PC-3 (cell line): ENCODE measurements at regions not wholly inside any gene's neighbourhood (a gene's known extent, or its start where the extent isn't known, plus 50 kb on each side); places are given as distances from the start of the nearest gene placed in this dataset.

ENCODE experiments used
- ATAC-seq: fragments of 200-7000 bp; cut with Tn5 transposase; 2 replicates; pipeline ENCODE4 v1.9.1; 2020; ENCODE audit warnings: mild to moderate bottlenecking, moderate library complexity
- BruUV-seq: library from RNA; stranded (reverse); fragments of 400-500 nt; replicated peaks from 2 replicates; lab custom pipeline; 2021; lab: Mats Ljungman, UMichigan
- CTCF ChIA-PET: fragments of 300-600 bp; sonication (Branson Sonifier 250); formaldehyde crosslinking; loops from one replicate; lab custom pipeline; 2022; ENCODE audit warnings: antibody characterized with exemption; lab: Charles Lee
- POLR2A ChIA-PET: fragments of 300-600 bp; sonication (Branson Sonifier 250); formaldehyde crosslinking; loops from one replicate; lab custom pipeline; 2022; ENCODE audit warnings: antibody characterized with exemption; ENCODE audit not compliant: unreplicated experiment; lab: Charles Lee
- DNase-seq: peaks from one replicate; pipeline ENCODE4 v3.0.0-alpha.2; 2015
- H2AFZ ChIP-seq: fragments of 300-600 bp; sonication (generic); 2 replicates; pipeline ENCODE4 v1.6.0; 2016; ENCODE audit warnings: antibody characterized with exemption, low read length
- H3F3A ChIP-seq: fragments of 300-600 bp; sonication (generic); one replicate; pipeline ENCODE4 v1.6.0; 2017; ENCODE audit warnings: antibody characterized with exemption, low read length, control low read depth, mild to moderate bottlenecking; ENCODE audit not compliant: unreplicated experiment
- H3K27ac ChIP-seq: fragments of 300-600 bp; sonication (generic); 2 replicates; pipeline ENCODE4 v1.5.1; 2016; ENCODE audit warnings: mild to moderate bottlenecking, low read length
- H3K27me3 ChIP-seq: fragments of 300-600 bp; sonication (generic); 2 replicates; pipeline ENCODE4 v1.6.1; 2016; ENCODE audit warnings: low read length, mixed read lengths
- H3K36me3 ChIP-seq: fragments of 300-600 bp; sonication (generic); 2 replicates; pipeline ENCODE4 v1.6.1; 2016; ENCODE audit warnings: low read depth, mixed run types, low read length, mixed read lengths
- H3K4me1 ChIP-seq: fragments of 300-600 bp; sonication (generic); 2 replicates; pipeline ENCODE4 v1.5.1; 2016; ENCODE audit warnings: low read length; ENCODE audit not compliant: insufficient read depth
- H3K4me2 ChIP-seq: fragments of 300-600 bp; sonication (generic); 2 replicates; pipeline ENCODE4 v1.6.0; 2016; ENCODE audit warnings: low read length
- H3K4me3 ChIP-seq: fragments of 300-600 bp; sonication (generic); 2 replicates; pipeline ENCODE4 v1.5.1; 2016; ENCODE audit warnings: mild to moderate bottlenecking, low read length, mixed read lengths
- H3K79me2 ChIP-seq: fragments of 300-600 bp; sonication (generic); 2 replicates; pipeline ENCODE4 v1.6.1; 2017; ENCODE audit warnings: low read length, mixed read lengths
- H3K9ac ChIP-seq: fragments of 300-600 bp; sonication (generic); 2 replicates; pipeline ENCODE4 v1.6.0; 2016; ENCODE audit warnings: mild to moderate bottlenecking, low read length
- H3K9me2 ChIP-seq: fragments of 300-600 bp; sonication (generic); replicated peaks from 2 replicates; pipeline ENCODE4 v1.6.1; 2016; ENCODE audit warnings: mixed run types, low read length, mixed read lengths
- H3K9me3 ChIP-seq: fragments of 300-600 bp; sonication (generic); 2 replicates; pipeline ENCODE4 v1.6.1; 2016; ENCODE audit warnings: low read length, mixed read lengths
- H4K20me1 ChIP-seq: fragments of 300-600 bp; sonication (generic); 2 replicates; pipeline ENCODE4 v1.6.1; 2016; ENCODE audit warnings: low read length, mixed read lengths
- EZH2 ChIP-seq: fragments of 300-600 bp; sonication (generic); IDR thresholded peaks from one replicate; pipeline ENCODE4 v1.6.1; 2017; ENCODE audit warnings: antibody characterized with exemption, mild to moderate bottlenecking, low read length; ENCODE audit not compliant: unreplicated experiment
- EZH2phosphoT487 ChIP-seq: fragments of 300-600 bp; sonication (generic); IDR thresholded peaks from 2 replicates; pipeline ENCODE4 v1.6.1; 2018; ENCODE audit warnings: mild to moderate bottlenecking, antibody characterized with exemption, low read length, borderline replicate concordance
- intact Hi-C: fragments of 100-400 bp; cut with micrococcal nuclease; formaldehyde crosslinking; loops from 2 replicates; pipeline ENCODE4 v1.9.0; 2023
- TF ChIP-seq, protein P1 (sequence below): fragments of 300-600 bp; sonication (generic); conservative IDR thresholded peaks from 2 replicates; pipeline ENCODE4 v1.5.1; 2017; ENCODE audit warnings: antibody characterized with exemption, low read depth, mild to moderate bottlenecking, low read length

DNA sequence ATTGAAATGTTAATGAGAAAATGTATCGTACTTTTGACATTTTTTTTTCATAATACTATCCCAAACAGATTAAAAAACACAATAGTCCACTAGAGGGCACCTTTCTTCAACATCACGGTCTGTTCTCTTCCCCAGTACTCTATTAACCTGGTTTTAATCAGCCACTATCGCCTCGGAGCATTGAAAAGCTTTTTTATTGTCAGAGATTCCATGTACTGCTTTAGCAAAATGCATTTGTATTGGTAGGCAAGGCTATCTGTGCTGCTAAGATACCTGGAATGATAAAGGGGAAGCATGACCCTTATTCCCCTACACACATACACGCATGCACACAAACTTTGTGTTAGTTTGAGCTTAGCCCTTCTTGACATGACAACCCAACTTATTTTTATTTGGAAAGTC is 160.1 kb upstream of the IL12A start:
- no peak overlapping the region for H3K9ac ChIP-seq
- H3K36me3 ChIP-seq, result no peaks in the 10 kb centered on the region
- BruUV-seq, result no TSS peak
- ChIA-PET POLR2A (interaction anchor here (0.6 kb wide), 1 partner anchor 66 kb away, joined by 3 read pairs; no protein-coding TSS in a partner anchor), CTCF (interaction anchor here (0.6 to 1.1 kb wide), 4 partner anchors 26 to 173 kb away, joined by 3 to 4 read pairs (median 3); no protein-coding TSS in a partner anchor)
- H3K27me3 ChIP-seq, result no peaks in the 10 kb centered on the region
- H3K27ac ChIP-seq, result no peak overlapping the region
- H3K4me2 ChIP-seq, result peak overlapping the region; percentile 41
- H3F3A ChIP-seq, result peaks cover 10% of the 10 kb centered on the region
- peak; percentile 69 for DNase-seq
- peaks cover 39% of the 10 kb centered on the region for H3K4me1 ChIP-seq
- peaks cover 54% of the 10 kb centered on the region for H3K79me2 ChIP-seq
- no peaks in the 10 kb centered on the region for H3K9me2 ChIP-seq
- peak; percentile 24; the same call in 1 of the 2 replicates for ATAC-seq
- peaks cover 7% of the 10 kb centered on the region for H4K20me1 ChIP-seq
- no peaks in the 10 kb centered on the region for H3K9me3 ChIP-seq
- intact Hi-C loops, result loop anchor here (1.0 to 5.0 kb wide), 4 partner anchors 44 to 178 kb away; partner anchors contain the start of gene IL12A
- H2AFZ ChIP-seq, result no peak overlapping the region
- H3K4me3 ChIP-seq, result no peak overlapping the region
- TF ChIP-seq, protein P1, sequence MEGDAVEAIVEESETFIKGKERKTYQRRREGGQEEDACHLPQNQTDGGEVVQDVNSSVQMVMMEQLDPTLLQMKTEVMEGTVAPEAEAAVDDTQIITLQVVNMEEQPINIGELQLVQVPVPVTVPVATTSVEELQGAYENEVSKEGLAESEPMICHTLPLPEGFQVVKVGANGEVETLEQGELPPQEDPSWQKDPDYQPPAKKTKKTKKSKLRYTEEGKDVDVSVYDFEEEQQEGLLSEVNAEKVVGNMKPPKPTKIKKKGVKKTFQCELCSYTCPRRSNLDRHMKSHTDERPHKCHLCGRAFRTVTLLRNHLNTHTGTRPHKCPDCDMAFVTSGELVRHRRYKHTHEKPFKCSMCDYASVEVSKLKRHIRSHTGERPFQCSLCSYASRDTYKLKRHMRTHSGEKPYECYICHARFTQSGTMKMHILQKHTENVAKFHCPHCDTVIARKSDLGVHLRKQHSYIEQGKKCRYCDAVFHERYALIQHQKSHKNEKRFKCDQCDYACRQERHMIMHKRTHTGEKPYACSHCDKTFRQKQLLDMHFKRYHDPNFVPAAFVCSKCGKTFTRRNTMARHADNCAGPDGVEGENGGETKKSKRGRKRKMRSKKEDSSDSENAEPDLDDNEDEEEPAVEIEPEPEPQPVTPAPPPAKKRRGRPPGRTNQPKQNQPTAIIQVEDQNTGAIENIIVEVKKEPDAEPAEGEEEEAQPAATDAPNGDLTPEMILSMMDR, result peak; percentile 77
- TF ChIP-seq EZH2phosphoT487 (no peak), EZH2 (no peak)

DNA sequence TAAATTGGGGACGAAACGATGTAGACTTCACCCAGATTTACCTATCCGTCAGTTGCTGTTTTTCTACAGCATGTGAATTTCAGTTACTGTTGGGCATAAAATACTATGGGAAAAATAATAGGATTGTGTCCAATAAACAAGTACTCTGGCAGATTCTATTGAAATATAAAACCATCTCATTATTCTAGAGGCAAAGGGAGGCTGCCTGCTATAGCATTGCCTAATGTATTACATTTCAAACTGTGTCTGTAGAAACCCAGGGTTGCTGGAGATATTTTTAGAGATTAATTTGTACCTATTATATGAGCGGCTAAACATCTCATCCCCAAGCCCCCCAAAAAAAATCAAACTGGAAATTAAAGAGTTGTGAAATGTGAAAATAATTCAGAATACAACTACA is 159.6 kb upstream of the IL12A start:
- DNase-seq (no peak), ATAC-seq (no peak)
- no peaks in the 10 kb centered on the region for H3K9me3 ChIP-seq
- H4K20me1 ChIP-seq, result peaks cover 7% of the 10 kb centered on the region
- no TSS peak for BruUV-seq
- POLR2A ChIA-PET, result no interaction called here
- no peaks in the 10 kb centered on the region for H3K9me2 ChIP-seq
- intact Hi-C loops, result loop anchor here (2.0 to 5.0 kb wide), 2 partner anchors 44 to 158 kb away; partner anchors contain the start of gene IL12A
- no peak overlapping the region for H3K9ac ChIP-seq
- H3K36me3 ChIP-seq, result no peaks in the 10 kb centered on the region
- CTCF ChIA-PET, result interaction anchor here (0.6 to 1.1 kb wide), 5 partner anchors 25 to 177 kb away, joined by 3 to 4 read pairs (median 3); no protein-coding TSS in a partner anchor
- TF ChIP-seq EZH2 (no peak), EZH2phosphoT487 (no peak)
- TF ChIP-seq, protein P1, result no peak
- peak overlapping the region; percentile 41 for H3K4me2 ChIP-seq
- H3K4me1 ChIP-seq, result peaks cover 34% of the 10 kb centered on the region
- H2AFZ ChIP-seq, result no peak overlapping the region
- peaks cover 56% of the 10 kb centered on the region for H3K79me2 ChIP-seq
- no peaks in the 10 kb centered on the region for H3K27me3 ChIP-seq
- H3F3A ChIP-seq, result peaks cover 6% of the 10 kb centered on the region
- no peak overlapping the region for H3K4me3 ChIP-seq
- H3K27ac ChIP-seq, result peak overlapping the region; percentile 12

DNA sequence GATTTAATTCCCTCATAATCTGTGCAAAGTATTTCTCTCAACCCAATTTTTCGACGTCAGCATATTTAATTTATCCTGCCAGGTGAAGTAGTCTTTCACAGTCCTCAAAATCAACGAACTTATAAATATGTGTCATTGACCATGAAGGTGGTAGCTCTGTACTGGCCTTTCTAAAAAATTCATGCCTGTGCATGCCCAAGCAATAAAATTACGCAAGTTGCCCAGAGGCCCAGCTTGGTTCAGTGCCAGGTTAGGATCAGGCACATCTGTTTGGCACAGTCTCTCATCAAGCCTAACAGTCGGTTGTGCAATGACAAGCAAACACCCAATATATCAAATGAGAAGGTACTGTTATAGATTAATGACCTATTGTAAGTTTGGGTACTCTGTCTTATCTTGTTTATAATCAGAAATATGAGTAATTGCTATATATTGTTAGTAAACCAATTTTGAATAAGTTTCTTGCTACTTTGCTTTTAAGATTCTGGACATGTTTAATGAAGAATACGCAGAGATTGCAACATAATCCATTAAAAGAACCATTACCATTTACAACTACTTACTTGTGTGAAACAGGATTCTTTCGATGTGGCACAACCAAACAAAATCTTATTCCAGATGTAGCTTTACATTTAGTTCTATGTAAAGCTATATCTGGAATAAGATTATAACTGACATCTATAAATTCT is 159.0 kb upstream of the IL12A start:
- Histone ChIP-seq H3K4me2 (peak overlapping the region; percentile 41), H3K36me3 (no peaks in the 10 kb centered on the region), H2AFZ (no peak overlapping the region), H3K27me3 (no peaks in the 10 kb centered on the region), H4K20me1 (peaks cover 7% of the 10 kb centered on the region), H3K27ac (peak overlapping the region; percentile 12), H3K4me1 (peaks cover 28% of the 10 kb centered on the region), H3F3A (peaks cover 3% of the 10 kb centered on the region), H3K9ac (no peak overlapping the region), H3K4me3 (no peak overlapping the region), H3K9me3 (no peaks in the 10 kb centered on the region), H3K79me2 (peaks cover 60% of the 10 kb centered on the region), H3K9me2 (no peaks in the 10 kb centered on the region)
- ATAC-seq (peak; percentile 56), DNase-seq (peak; percentile 93)
- TF ChIP-seq EZH2 (no peak), EZH2phosphoT487 (no peak)
- TF ChIP-seq, protein P1, result no peak
- ChIA-PET POLR2A (no interaction called here), CTCF (interaction anchor here (0.9 kb wide), 1 partner anchor 176 kb away, joined by 4 read pairs; no protein-coding TSS in a partner anchor)
- no TSS peak for BruUV-seq
- intact Hi-C loops, result loop anchor here (2.0 to 5.0 kb wide), 2 partner anchors 43 to 158 kb away; partner anchors contain the start of gene IL12A
